ENCODE measurements at regions not wholly inside any gene's neighbourhood (a gene's known extent, or its start where the extent isn't known, plus 50 kb on each side); places are given as distances from the start of the nearest gene placed in this dataset.

- TF ChIP-seq CTCF (IDR thresholded peaks at IDR 0.05 in 8 of 11, conservative IDR thresholded peaks at IDR 0.05 in 3 of 11): no peak
- no peak for TF ChIP-seq POLR2A (IDR thresholded peaks at IDR 0.05)
Observed at GRCh38 chr4:135267148-135267865, 1065.7 kb upstream of the PABPC4L start.
